OCI-LY7 (cell line): ENCODE measurements at regions not wholly inside any gene's neighbourhood (a gene's known extent, or its start where the extent isn't known, plus 50 kb on each side); places are given as distances from the start of the nearest gene placed in this dataset.

Source experiments
- EZH2phosphoT487 ChIP-seq: fragments of 200-600 bp; sonication (generic); IDR thresholded peaks from 2 replicates; pipeline ENCODE4 v1.6.1; 2018; ENCODE audit warnings: low read depth, borderline replicate concordance, mild to moderate bottlenecking, mixed run types, antibody characterized with exemption, low read length, moderate library complexity, mixed read lengths
- TF ChIP-seq, protein P1 (sequence below): fragments of 200-600 bp; sonication (generic); conservative IDR thresholded peaks from 2 replicates; pipeline ENCODE4 v1.5.1; 2014; ENCODE audit warnings: mild to moderate bottlenecking, antibody characterized with exemption, low read length, moderate library complexity, mixed read lengths

DNA sequence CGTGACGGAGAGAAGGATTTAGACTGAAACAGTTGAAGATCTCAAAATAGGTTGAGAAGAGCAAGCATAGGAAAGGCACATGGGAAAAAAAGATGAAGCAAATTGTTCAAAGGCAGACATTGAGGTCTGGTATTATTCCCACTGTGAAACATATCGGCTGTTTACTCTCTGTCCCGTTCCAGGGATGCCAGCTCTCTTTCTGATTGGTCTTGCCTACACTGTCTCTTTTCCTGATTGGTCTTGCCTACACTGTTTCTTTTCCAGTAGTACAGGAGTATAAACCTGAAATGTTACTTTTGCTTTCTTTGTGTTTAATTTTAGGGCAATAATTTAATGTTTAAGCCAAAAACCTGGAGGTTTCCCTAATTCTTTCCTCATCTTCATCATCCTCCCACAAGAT lies 226.5 kb upstream of the MCHR2 start:
- TF ChIP-seq, protein P1, sequence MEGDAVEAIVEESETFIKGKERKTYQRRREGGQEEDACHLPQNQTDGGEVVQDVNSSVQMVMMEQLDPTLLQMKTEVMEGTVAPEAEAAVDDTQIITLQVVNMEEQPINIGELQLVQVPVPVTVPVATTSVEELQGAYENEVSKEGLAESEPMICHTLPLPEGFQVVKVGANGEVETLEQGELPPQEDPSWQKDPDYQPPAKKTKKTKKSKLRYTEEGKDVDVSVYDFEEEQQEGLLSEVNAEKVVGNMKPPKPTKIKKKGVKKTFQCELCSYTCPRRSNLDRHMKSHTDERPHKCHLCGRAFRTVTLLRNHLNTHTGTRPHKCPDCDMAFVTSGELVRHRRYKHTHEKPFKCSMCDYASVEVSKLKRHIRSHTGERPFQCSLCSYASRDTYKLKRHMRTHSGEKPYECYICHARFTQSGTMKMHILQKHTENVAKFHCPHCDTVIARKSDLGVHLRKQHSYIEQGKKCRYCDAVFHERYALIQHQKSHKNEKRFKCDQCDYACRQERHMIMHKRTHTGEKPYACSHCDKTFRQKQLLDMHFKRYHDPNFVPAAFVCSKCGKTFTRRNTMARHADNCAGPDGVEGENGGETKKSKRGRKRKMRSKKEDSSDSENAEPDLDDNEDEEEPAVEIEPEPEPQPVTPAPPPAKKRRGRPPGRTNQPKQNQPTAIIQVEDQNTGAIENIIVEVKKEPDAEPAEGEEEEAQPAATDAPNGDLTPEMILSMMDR, result no peak
- no peak for TF ChIP-seq EZH2phosphoT487
